ENCODE measurements at regions not wholly inside any gene's neighbourhood (a gene's known extent, or its start where the extent isn't known, plus 50 kb on each side); places are given as distances from the start of the nearest gene placed in this dataset.

- DNase-seq (ENCODE audit: low spot score) (no peak), ATAC-seq (ENCODE audit: low read depth) (no peak)
- TF ChIP-seq CTCF (IDR thresholded peaks at IDR 0.05; ENCODE audit: poor library complexity, severe bottlenecking), result no peak
- peaks cover 12% of the 10 kb centered on the region for H3K4me1 ChIP-seq (ENCODE audit: insufficient read depth, poor library complexity, severe bottlenecking)
- H3K27ac ChIP-seq (ENCODE audit: poor library complexity, severe bottlenecking), result no peak overlapping the region
- no peaks in the 10 kb centered on the region for H3K9me3 ChIP-seq (ENCODE audit: severe bottlenecking)
- H3K27me3 ChIP-seq (ENCODE audit: insufficient read depth, poor library complexity, severe bottlenecking), result no peaks in the 10 kb centered on the region
- H3K4me3 ChIP-seq (ENCODE audit: severe bottlenecking), result no peak overlapping the region
- H3K36me3 ChIP-seq (ENCODE audit: low read depth), result no peaks in the 10 kb centered on the region
These were observed 921.1 kb downstream of the UQCRFS1 start for GRCh38 chr19:28291874-28292273.

GRCh38 chr19:28290963-28291657, 921.8 kb downstream of the UQCRFS1 start:
- DNase-seq (ENCODE audit: low spot score) (no peak), ATAC-seq (ENCODE audit: low read depth) (no peak)
- no peaks in the 10 kb centered on the region for H3K9me3 ChIP-seq (ENCODE audit: severe bottlenecking)
- no peak overlapping the region for H3K4me3 ChIP-seq (ENCODE audit: severe bottlenecking)
- peaks cover 6% of the 10 kb centered on the region for H3K4me1 ChIP-seq (ENCODE audit: insufficient read depth, poor library complexity, severe bottlenecking)
- no peaks in the 10 kb centered on the region for H3K36me3 ChIP-seq (ENCODE audit: low read depth)
- no peak overlapping the region for H3K27ac ChIP-seq (ENCODE audit: poor library complexity, severe bottlenecking)
- no peaks in the 10 kb centered on the region for H3K27me3 ChIP-seq (ENCODE audit: insufficient read depth, poor library complexity, severe bottlenecking)
- TF ChIP-seq CTCF (IDR thresholded peaks at IDR 0.05; ENCODE audit: poor library complexity, severe bottlenecking), result no peak

- TF ChIP-seq CTCF (IDR thresholded peaks at IDR 0.05; ENCODE audit: poor library complexity, severe bottlenecking), result no peak
- H3K4me3 ChIP-seq (ENCODE audit: severe bottlenecking), result no peak overlapping the region
- no peak overlapping the region for H3K27ac ChIP-seq (ENCODE audit: poor library complexity, severe bottlenecking)
- peaks cover 2% of the 10 kb centered on the region for H3K4me1 ChIP-seq (ENCODE audit: insufficient read depth, poor library complexity, severe bottlenecking)
- DNase-seq (ENCODE audit: low spot score), result no peak
- no peaks in the 10 kb centered on the region for H3K27me3 ChIP-seq (ENCODE audit: insufficient read depth, poor library complexity, severe bottlenecking)
- H3K9me3 ChIP-seq (ENCODE audit: severe bottlenecking), result no peaks in the 10 kb centered on the region
- ATAC-seq (ENCODE audit: low read depth), result peak; percentile 61
- no peaks in the 10 kb centered on the region for H3K36me3 ChIP-seq (ENCODE audit: low read depth)
These were observed 923.5 kb downstream of the UQCRFS1 start for GRCh38 chr19:28289295-28290063.

- Histone ChIP-seq H3K4me1 (ENCODE audit: insufficient read depth, poor library complexity, severe bottlenecking) (no peaks in the 10 kb centered on the region), H3K27me3 (ENCODE audit: insufficient read depth, poor library complexity, severe bottlenecking) (no peaks in the 10 kb centered on the region), H3K9me3 (ENCODE audit: severe bottlenecking) (no peaks in the 10 kb centered on the region), H3K4me3 (ENCODE audit: severe bottlenecking) (no peak overlapping the region), H3K27ac (ENCODE audit: poor library complexity, severe bottlenecking) (no peak overlapping the region), H3K36me3 (ENCODE audit: low read depth) (no peaks in the 10 kb centered on the region)
- no peak for TF ChIP-seq CTCF (IDR thresholded peaks at IDR 0.05; ENCODE audit: poor library complexity, severe bottlenecking)
- no peak for ATAC-seq (ENCODE audit: low read depth)
- no peak for DNase-seq (ENCODE audit: low spot score)
These were observed 924.2 kb downstream of the UQCRFS1 start for GRCh38 chr19:28288572-28289264.
